H1 (cell line): ENCODE measurements at regions not wholly inside any gene's neighbourhood (a gene's known extent, or its start where the extent isn't known, plus 50 kb on each side); places are given as distances from the start of the nearest gene placed in this dataset.

Experiments used
- EGR1 ChIP-seq: IDR thresholded peaks from 2 replicates; pipeline ENCODE4 v1.6.1; 2011; ENCODE audit warnings: low read depth, low read length, borderline replicate concordance
- HDAC6 ChIP-seq: IDR thresholded peaks from one replicate; pipeline ENCODE4 v1.7.1; 2012; ENCODE audit warnings: low read depth, mild to moderate bottlenecking, inconsistent platforms, low read length, moderate library complexity
- KDM4A ChIP-seq: IDR thresholded peaks from one replicate; pipeline ENCODE4 v1.7.1; 2012; ENCODE audit warnings: low read depth, mild to moderate bottlenecking, moderate library complexity, low read length, inconsistent platforms; ENCODE audit not compliant: severe bottlenecking
- TAF7 ChIP-seq: optimal IDR thresholded peaks from 2 replicates; pipeline ENCODE3; 2011; ENCODE audit warnings: low read depth, mild to moderate bottlenecking, inconsistent platforms, low read length, moderate library complexity, borderline replicate concordance

GRCh38 chr10:65213170-65213569 lies 1692.0 kb downstream of the REEP3 start (continued):
- no peak for TF ChIP-seq HDAC6
- TF ChIP-seq EGR1, result no peak
- no peak for TF ChIP-seq KDM4A
- TF ChIP-seq TAF7, result no peak
